ENCODE measurements at regions not wholly inside any gene's neighbourhood (a gene's known extent, or its start where the extent isn't known, plus 50 kb on each side); places are given as distances from the start of the nearest gene placed in this dataset.

GRCh38 chr12:4046495-4046840, 173.3 kb upstream of the PARP11 start:
- H3K4me3 ChIP-seq (ENCODE audit: insufficient read depth in 1 of 2, low read depth in 1 of 2, low read length in 2 of 2), result no peak overlapping the region
- H3K79me1 ChIP-seq (replicated peaks; ENCODE audit: low read length, poor library complexity, severe bottlenecking), result no peaks in the 10 kb centered on the region
- H2BK12ac ChIP-seq (ENCODE audit: low read length in 2 of 2), result no peak overlapping the region
- H3K9me3 ChIP-seq (ENCODE audit: control insufficient read depth, low read length), result no peaks in the 10 kb centered on the region
- H3K9ac ChIP-seq (ENCODE audit: low read length), result no peak overlapping the region
- no peaks in the 10 kb centered on the region for H3K4me1 ChIP-seq (ENCODE audit: control insufficient read depth, insufficient read depth, low read depth, low read length)
- H2BK120ac ChIP-seq (ENCODE audit: low read depth, low read length), result no peak overlapping the region
- no peak for DNase-seq
- no peak overlapping the region for H2BK15ac ChIP-seq (ENCODE audit: low read depth, poor library complexity, severe bottlenecking)
- H3K27me3 ChIP-seq (ENCODE audit: control insufficient read depth in 1 of 2, insufficient read depth in 1 of 2, low read length in 2 of 2), result peaks cover 39 to 78% of the 10 kb centered on the region in 2 experiments
- H3K4ac ChIP-seq (ENCODE audit: low read depth in 1 of 2, low read length in 2 of 2), result no peak overlapping the region
- no peak overlapping the region for H3K18ac ChIP-seq (ENCODE audit: low read depth in 1 of 2, low read length in 2 of 2)
- H2AK5ac ChIP-seq (ENCODE audit: low read length, severe bottlenecking), result no peak overlapping the region
- H2AFZ ChIP-seq (ENCODE audit: low read depth, low read length), result no peak overlapping the region
- H3K23ac ChIP-seq (ENCODE audit: low read length in 2 of 2), result no peak overlapping the region
- no peak overlapping the region for H3K27ac ChIP-seq (ENCODE audit: low read length, poor library complexity, severe bottlenecking)
- 76% methylated on average over 6 of the region's 6 CpGs for WGBS
- H4K91ac ChIP-seq (ENCODE audit: low read length), result no peak overlapping the region
- H2BK5ac ChIP-seq (ENCODE audit: low read depth, low read length, poor library complexity, severe bottlenecking), result no peak overlapping the region
- no peak overlapping the region for H4K8ac ChIP-seq (ENCODE audit: low read length)
- no peak overlapping the region for H3K14ac ChIP-seq (ENCODE audit: low read length in 2 of 2)
- no peak overlapping the region for H3K4me2 ChIP-seq (ENCODE audit: low read length, poor library complexity, severe bottlenecking)
- H3K36me3 ChIP-seq (ENCODE audit: control insufficient read depth in 1 of 2, insufficient read depth in 2 of 2, low read depth in 1 of 2, low read length in 2 of 2), result no peaks in the 10 kb centered on the region

- Histone ChIP-seq H2BK12ac (ENCODE audit: low read length in 2 of 2) (no peak overlapping the region), H3K27ac (ENCODE audit: low read length, poor library complexity, severe bottlenecking) (no peak overlapping the region), H3K4me2 (ENCODE audit: low read length, poor library complexity, severe bottlenecking) (no peak overlapping the region)
Measured at GRCh38 chr12:4045786-4046494, 172.7 kb upstream of the PARP11 start.

GRCh38 chr12:4044736-4045730, 171.8 kb upstream of the PARP11 start:
- no peak for DNase-seq
- Histone ChIP-seq H3K4me2 (ENCODE audit: low read length, poor library complexity, severe bottlenecking) (no peak overlapping the region), H3K4me3 (ENCODE audit: insufficient read depth in 1 of 2, low read depth in 1 of 2, low read length in 2 of 2) (no peak overlapping the region), H2AK5ac (ENCODE audit: low read length, severe bottlenecking) (no peak overlapping the region), H3K18ac (ENCODE audit: low read depth in 1 of 2, low read length in 2 of 2) (no peak overlapping the region), H3K79me1 (replicated peaks; ENCODE audit: low read length, poor library complexity, severe bottlenecking) (no peaks in the 10 kb centered on the region), H4K91ac (ENCODE audit: low read length) (no peak overlapping the region), H3K23ac (ENCODE audit: low read length in 2 of 2) (no peak overlapping the region), H2BK12ac (ENCODE audit: low read length in 2 of 2) (no peak overlapping the region), H3K14ac (ENCODE audit: low read length in 2 of 2) (no peak overlapping the region), H4K8ac (ENCODE audit: low read length) (no peak overlapping the region), H3K9me3 (ENCODE audit: control insufficient read depth, low read length) (no peaks in the 10 kb centered on the region), H3K27me3 (ENCODE audit: control insufficient read depth in 1 of 2, insufficient read depth in 1 of 2, low read length in 2 of 2) (peaks cover 43 to 78% of the 10 kb centered on the region in 2 experiments), H2BK15ac (ENCODE audit: low read depth, poor library complexity, severe bottlenecking) (no peak overlapping the region), H3K4me1 (ENCODE audit: control insufficient read depth, insufficient read depth, low read depth, low read length) (no peaks in the 10 kb centered on the region), H2AFZ (ENCODE audit: low read depth, low read length) (no peak overlapping the region), H3K4ac (ENCODE audit: low read depth in 1 of 2, low read length in 2 of 2) (no peak overlapping the region), H3K27ac (ENCODE audit: low read length, poor library complexity, severe bottlenecking) (no peak overlapping the region), H3K36me3 (ENCODE audit: control insufficient read depth in 1 of 2, insufficient read depth in 2 of 2, low read depth in 1 of 2, low read length in 2 of 2) (no peaks in the 10 kb centered on the region), H2BK120ac (ENCODE audit: low read depth, low read length) (no peak overlapping the region), H2BK5ac (ENCODE audit: low read depth, low read length, poor library complexity, severe bottlenecking) (no peak overlapping the region), H3K9ac (ENCODE audit: low read length) (no peak overlapping the region)
- WGBS, result 85% methylated on average over 16 of the region's 23 CpGs

More at GRCh38 chr12:4045786-4046494, 172.7 kb upstream of the PARP11 start:
- no peak overlapping the region for H4K91ac ChIP-seq (ENCODE audit: low read length)
- H3K14ac ChIP-seq (ENCODE audit: low read length in 2 of 2), result no peak overlapping the region
- H3K9me3 ChIP-seq (ENCODE audit: control insufficient read depth, low read length), result no peaks in the 10 kb centered on the region
- H3K4me1 ChIP-seq (ENCODE audit: control insufficient read depth, insufficient read depth, low read depth, low read length), result no peaks in the 10 kb centered on the region
- H2BK5ac ChIP-seq (ENCODE audit: low read depth, low read length, poor library complexity, severe bottlenecking), result no peak overlapping the region
- H3K27me3 ChIP-seq (ENCODE audit: control insufficient read depth in 1 of 2, insufficient read depth in 1 of 2, low read length in 2 of 2), result peaks cover 44 to 78% of the 10 kb centered on the region in 2 experiments
- H2AFZ ChIP-seq (ENCODE audit: low read depth, low read length), result no peak overlapping the region
- WGBS, result 90% methylated on average over 16 of the region's 16 CpGs
- H3K23ac ChIP-seq (ENCODE audit: low read length in 2 of 2), result no peak overlapping the region
- H3K4ac ChIP-seq (ENCODE audit: low read depth in 1 of 2, low read length in 2 of 2), result no peak overlapping the region
- H3K36me3 ChIP-seq (ENCODE audit: control insufficient read depth in 1 of 2, insufficient read depth in 2 of 2, low read depth in 1 of 2, low read length in 2 of 2), result no peaks in the 10 kb centered on the region
- no peak overlapping the region for H3K9ac ChIP-seq (ENCODE audit: low read length)
- no peaks in the 10 kb centered on the region for H3K79me1 ChIP-seq (replicated peaks; ENCODE audit: low read length, poor library complexity, severe bottlenecking)
- H2AK5ac ChIP-seq (ENCODE audit: low read length, severe bottlenecking), result no peak overlapping the region
- no peak overlapping the region for H2BK120ac ChIP-seq (ENCODE audit: low read depth, low read length)
- H4K8ac ChIP-seq (ENCODE audit: low read length), result no peak overlapping the region
- H3K4me3 ChIP-seq (ENCODE audit: insufficient read depth in 1 of 2, low read depth in 1 of 2, low read length in 2 of 2), result no peak overlapping the region
- H3K18ac ChIP-seq (ENCODE audit: low read depth in 1 of 2, low read length in 2 of 2), result no peak overlapping the region
- DNase-seq, result no peak
- no peak overlapping the region for H2BK15ac ChIP-seq (ENCODE audit: low read depth, poor library complexity, severe bottlenecking)

- H2AFZ ChIP-seq (ENCODE audit: low read depth, low read length), result no peak overlapping the region
Measured at GRCh38 chr12:4044101-4044500, 170.9 kb upstream of the PARP11 start.

More at GRCh38 chr12:4044101-4044500, 170.9 kb upstream of the PARP11 start:
- Histone ChIP-seq H3K27me3 (ENCODE audit: control insufficient read depth in 1 of 2, insufficient read depth in 1 of 2, low read length in 2 of 2) (peaks cover 44 to 74% of the 10 kb centered on the region in 2 experiments), H2BK12ac (ENCODE audit: low read length in 2 of 2) (no peak overlapping the region), H3K18ac (ENCODE audit: low read depth in 1 of 2, low read length in 2 of 2) (no peak overlapping the region), H3K14ac (ENCODE audit: low read length in 2 of 2) (no peak overlapping the region), H2AK5ac (ENCODE audit: low read length, severe bottlenecking) (no peak overlapping the region), H4K8ac (ENCODE audit: low read length) (no peak overlapping the region), H3K36me3 (ENCODE audit: control insufficient read depth in 1 of 2, insufficient read depth in 2 of 2, low read depth in 1 of 2, low read length in 2 of 2) (no peaks in the 10 kb centered on the region), H3K4me3 (ENCODE audit: insufficient read depth in 1 of 2, low read depth in 1 of 2, low read length in 2 of 2) (no peak overlapping the region), H3K23ac (ENCODE audit: low read length in 2 of 2) (no peak overlapping the region), H4K91ac (ENCODE audit: low read length) (no peak overlapping the region), H3K27ac (ENCODE audit: low read length, poor library complexity, severe bottlenecking) (no peak overlapping the region), H2BK120ac (ENCODE audit: low read depth, low read length) (no peak overlapping the region), H3K9me3 (ENCODE audit: control insufficient read depth, low read length) (no peaks in the 10 kb centered on the region), H3K9ac (ENCODE audit: low read length) (no peak overlapping the region), H3K79me1 (replicated peaks; ENCODE audit: low read length, poor library complexity, severe bottlenecking) (no peaks in the 10 kb centered on the region), H2BK15ac (ENCODE audit: low read depth, poor library complexity, severe bottlenecking) (no peak overlapping the region), H2BK5ac (ENCODE audit: low read depth, low read length, poor library complexity, severe bottlenecking) (no peak overlapping the region), H3K4ac (ENCODE audit: low read depth in 1 of 2, low read length in 2 of 2) (no peak overlapping the region), H3K4me2 (ENCODE audit: low read length, poor library complexity, severe bottlenecking) (no peak overlapping the region), H3K4me1 (ENCODE audit: control insufficient read depth, insufficient read depth, low read depth, low read length) (no peaks in the 10 kb centered on the region)
- WGBS, result 88% methylated on average over 6 of the region's 9 CpGs
- no peak for DNase-seq

All from mesenchymal stem cell (in vitro differentiated cells and primary cell).